ENCODE measurements at regions not wholly inside any gene's neighbourhood (a gene's known extent, or its start where the extent isn't known, plus 50 kb on each side); places are given as distances from the start of the nearest gene placed in this dataset.

DNA sequence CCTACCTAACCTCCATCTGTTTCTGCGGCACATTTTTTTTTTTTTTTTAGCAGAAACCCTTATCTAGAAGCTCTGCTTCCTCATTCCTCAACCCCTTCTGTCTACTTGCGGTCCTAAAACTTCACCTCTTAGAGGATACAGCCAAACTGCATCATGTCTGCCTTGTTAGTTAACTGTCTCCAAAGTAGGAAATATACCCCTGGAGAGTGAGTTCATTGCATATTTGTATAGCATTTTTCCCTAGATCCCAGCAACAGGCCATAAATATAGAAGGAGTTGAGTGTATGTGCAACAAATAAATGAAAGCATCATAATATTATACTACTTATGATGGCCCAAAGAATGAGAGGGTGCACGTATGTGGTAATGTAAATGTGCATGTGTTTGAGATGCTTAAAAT lies 1288.6 kb upstream of the GJE1 start:
- WGBS, result 98% methylated on average over 2 of the region's 3 CpGs
- H2AK5ac ChIP-seq (ENCODE audit: low read length, severe bottlenecking), result no peak overlapping the region
- no peaks in the 10 kb centered on the region for H3K79me1 ChIP-seq (replicated peaks; ENCODE audit: low read length, poor library complexity, severe bottlenecking)
- no peak overlapping the region for H3K4me2 ChIP-seq (ENCODE audit: low read length, poor library complexity, severe bottlenecking)
- no peak overlapping the region for H3K27ac ChIP-seq (ENCODE audit: low read length, poor library complexity, severe bottlenecking)
- no peak overlapping the region for H2BK12ac ChIP-seq (ENCODE audit: low read length in 2 of 2)
- H2BK5ac ChIP-seq (ENCODE audit: low read depth, low read length, poor library complexity, severe bottlenecking), result no peak overlapping the region
- no peaks in the 10 kb centered on the region for H3K27me3 ChIP-seq (ENCODE audit: control insufficient read depth in 1 of 2, insufficient read depth in 1 of 2, low read length in 2 of 2)
- H3K18ac ChIP-seq (ENCODE audit: low read depth in 1 of 2, low read length in 2 of 2), result no peak overlapping the region
- H3K9me3 ChIP-seq (ENCODE audit: control insufficient read depth, low read length), result no peaks in the 10 kb centered on the region
- peaks cover 2% of the 10 kb centered on the region for H3K4me1 ChIP-seq (ENCODE audit: control insufficient read depth, insufficient read depth, low read depth, low read length)
- no peak overlapping the region for H4K91ac ChIP-seq (ENCODE audit: low read length)
- H2AFZ ChIP-seq (ENCODE audit: low read depth, low read length), result no peak overlapping the region
- H3K9ac ChIP-seq (ENCODE audit: low read length), result no peak overlapping the region
- no peak overlapping the region for H2BK15ac ChIP-seq (ENCODE audit: low read depth, poor library complexity, severe bottlenecking)
- H3K23ac ChIP-seq (ENCODE audit: low read length in 2 of 2), result no peak overlapping the region
- H3K4me3 ChIP-seq (ENCODE audit: insufficient read depth in 1 of 2, low read depth in 1 of 2, low read length in 2 of 2), result no peak overlapping the region
- H3K36me3 ChIP-seq (ENCODE audit: control insufficient read depth in 1 of 2, insufficient read depth in 2 of 2, low read depth in 1 of 2, low read length in 2 of 2), result no peaks in the 10 kb centered on the region
- DNase-seq, result no peak
- no peak overlapping the region for H3K4ac ChIP-seq (ENCODE audit: low read depth in 1 of 2, low read length in 2 of 2)
- no peak overlapping the region for H3K14ac ChIP-seq (ENCODE audit: low read length in 2 of 2)
- H4K8ac ChIP-seq (ENCODE audit: low read length), result no peak overlapping the region
- H2BK120ac ChIP-seq (ENCODE audit: low read depth, low read length), result no peak overlapping the region

DNA sequence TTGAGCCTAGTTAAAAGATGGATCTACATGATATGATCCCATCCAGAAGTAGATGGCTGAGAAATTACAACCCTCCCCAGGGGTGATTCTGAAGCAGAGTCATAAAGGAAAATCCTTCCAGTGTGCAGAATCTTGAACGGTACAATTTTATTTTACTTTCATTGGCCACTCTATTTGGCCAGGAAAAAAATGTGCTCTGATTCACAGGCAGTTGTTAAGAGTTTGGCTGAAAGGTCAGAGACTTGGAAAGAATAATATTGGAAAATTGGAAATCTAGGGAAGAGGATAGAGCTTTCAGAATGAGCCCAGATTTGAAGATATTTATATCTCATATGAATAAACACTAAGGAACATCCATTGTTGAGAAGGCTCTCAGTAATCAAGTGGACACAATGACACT lies 1299.3 kb upstream of the GJE1 start:
- Histone ChIP-seq H2BK5ac (ENCODE audit: low read depth, low read length, poor library complexity, severe bottlenecking) (no peak overlapping the region), H2AK5ac (ENCODE audit: low read length, severe bottlenecking) (no peak overlapping the region), H2BK120ac (ENCODE audit: low read depth, low read length) (no peak overlapping the region), H3K4me3 (ENCODE audit: insufficient read depth in 1 of 2, low read depth in 1 of 2, low read length in 2 of 2) (no peak overlapping the region), H3K9ac (ENCODE audit: low read length) (no peak overlapping the region), H3K9me3 (ENCODE audit: control insufficient read depth, low read length) (no peaks in the 10 kb centered on the region), H3K4me2 (ENCODE audit: low read length, poor library complexity, severe bottlenecking) (no peak overlapping the region), H4K8ac (ENCODE audit: low read length) (no peak overlapping the region), H3K18ac (ENCODE audit: low read depth in 1 of 2, low read length in 2 of 2) (no peak overlapping the region), H2AFZ (ENCODE audit: low read depth, low read length) (no peak overlapping the region), H4K91ac (ENCODE audit: low read length) (no peak overlapping the region), H3K27me3 (ENCODE audit: control insufficient read depth in 1 of 2, insufficient read depth in 1 of 2, low read length in 2 of 2) (no peaks in the 10 kb centered on the region), H3K4ac (ENCODE audit: low read depth in 1 of 2, low read length in 2 of 2) (no peak overlapping the region), H3K14ac (ENCODE audit: low read length in 2 of 2) (no peak overlapping the region), H2BK12ac (ENCODE audit: low read length in 2 of 2) (no peak overlapping the region), H3K79me1 (replicated peaks; ENCODE audit: low read length, poor library complexity, severe bottlenecking) (no peaks in the 10 kb centered on the region), H3K36me3 (ENCODE audit: control insufficient read depth in 1 of 2, insufficient read depth in 2 of 2, low read depth in 1 of 2, low read length in 2 of 2) (no peaks in the 10 kb centered on the region), H2BK15ac (ENCODE audit: low read depth, poor library complexity, severe bottlenecking) (no peak overlapping the region), H3K27ac (ENCODE audit: low read length, poor library complexity, severe bottlenecking) (no peak overlapping the region), H3K4me1 (ENCODE audit: control insufficient read depth, insufficient read depth, low read depth, low read length) (no peaks in the 10 kb centered on the region), H3K23ac (ENCODE audit: low read length in 2 of 2) (no peak overlapping the region)
- WGBS, result 90% methylated on average over 1 of the region's 1 CpG
- DNase-seq, result no peak

DNA sequence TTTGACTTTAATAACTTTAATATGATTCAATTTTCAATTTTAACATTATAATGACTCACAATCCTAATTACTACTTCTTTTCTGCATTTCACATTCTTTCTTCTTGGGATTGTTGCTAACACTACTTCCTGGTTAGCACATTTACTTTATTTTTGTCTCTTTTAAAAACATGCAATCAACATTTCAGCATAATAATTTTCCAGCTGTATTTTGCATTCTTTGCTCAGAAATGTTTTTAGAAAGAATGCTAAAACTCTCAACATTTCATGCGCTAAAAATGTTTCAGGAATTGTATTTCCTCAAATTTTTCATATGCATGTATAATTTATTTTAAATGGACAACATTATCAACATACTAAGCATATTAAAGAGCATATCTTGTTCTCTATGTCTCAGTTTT lies 1302.1 kb upstream of the GJE1 start:
- H3K4me1 ChIP-seq (ENCODE audit: control insufficient read depth, insufficient read depth, low read depth, low read length), result no peaks in the 10 kb centered on the region
- no peak overlapping the region for H3K23ac ChIP-seq (ENCODE audit: low read length in 2 of 2)
- H3K9me3 ChIP-seq (ENCODE audit: control insufficient read depth, low read length), result no peaks in the 10 kb centered on the region
- WGBS, result no CpG with 5 or more reads among the region's 1 CpG
- H3K27ac ChIP-seq (ENCODE audit: low read length, poor library complexity, severe bottlenecking), result no peak overlapping the region
- no peak overlapping the region for H2BK5ac ChIP-seq (ENCODE audit: low read depth, low read length, poor library complexity, severe bottlenecking)
- H3K18ac ChIP-seq (ENCODE audit: low read depth in 1 of 2, low read length in 2 of 2), result no peak overlapping the region
- H3K14ac ChIP-seq (ENCODE audit: low read length in 2 of 2), result no peak overlapping the region
- no peak overlapping the region for H3K4me3 ChIP-seq (ENCODE audit: insufficient read depth in 1 of 2, low read depth in 1 of 2, low read length in 2 of 2)
- no peak overlapping the region for H3K4me2 ChIP-seq (ENCODE audit: low read length, poor library complexity, severe bottlenecking)
- no peak overlapping the region for H2AFZ ChIP-seq (ENCODE audit: low read depth, low read length)
- DNase-seq, result no peak
- no peak overlapping the region for H4K8ac ChIP-seq (ENCODE audit: low read length)
- no peak overlapping the region for H3K9ac ChIP-seq (ENCODE audit: low read length)
- no peak overlapping the region for H2BK120ac ChIP-seq (ENCODE audit: low read depth, low read length)
- no peak overlapping the region for H2BK12ac ChIP-seq (ENCODE audit: low read length in 2 of 2)
- H3K27me3 ChIP-seq (ENCODE audit: control insufficient read depth in 1 of 2, insufficient read depth in 1 of 2, low read length in 2 of 2), result no peaks in the 10 kb centered on the region
- H4K91ac ChIP-seq (ENCODE audit: low read length), result no peak overlapping the region
- no peaks in the 10 kb centered on the region for H3K79me1 ChIP-seq (replicated peaks; ENCODE audit: low read length, poor library complexity, severe bottlenecking)
- no peaks in the 10 kb centered on the region for H3K36me3 ChIP-seq (ENCODE audit: control insufficient read depth in 1 of 2, insufficient read depth in 2 of 2, low read depth in 1 of 2, low read length in 2 of 2)
- no peak overlapping the region for H2AK5ac ChIP-seq (ENCODE audit: low read length, severe bottlenecking)
- H2BK15ac ChIP-seq (ENCODE audit: low read depth, poor library complexity, severe bottlenecking), result no peak overlapping the region
- no peak overlapping the region for H3K4ac ChIP-seq (ENCODE audit: low read depth in 1 of 2, low read length in 2 of 2)

DNA sequence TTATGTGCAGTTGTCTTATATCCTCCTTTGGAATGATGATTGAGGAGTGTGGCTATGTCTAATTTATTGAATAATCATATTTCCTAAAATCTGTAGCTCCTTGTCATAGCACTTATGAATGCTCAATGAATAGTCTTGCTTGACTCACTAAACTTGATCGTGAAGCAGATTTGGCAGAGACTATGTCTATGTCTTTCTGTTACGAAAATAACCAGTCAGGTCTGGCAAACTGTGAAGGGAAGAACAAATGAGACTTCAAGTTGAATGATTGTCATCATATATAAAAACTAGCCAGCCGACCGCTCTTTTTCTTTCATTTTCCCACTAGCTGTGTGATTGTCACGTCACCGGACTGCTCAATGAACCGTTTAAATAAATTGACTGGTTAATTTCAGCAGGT lies 1303.9 kb upstream of the GJE1 start:
- no peak for DNase-seq
- Histone ChIP-seq H3K4me3 (ENCODE audit: insufficient read depth in 1 of 2, low read depth in 1 of 2, low read length in 2 of 2) (no peak overlapping the region), H3K9ac (ENCODE audit: low read length) (no peak overlapping the region), H2BK120ac (ENCODE audit: low read depth, low read length) (no peak overlapping the region), H4K8ac (ENCODE audit: low read length) (no peak overlapping the region), H3K27ac (ENCODE audit: low read length, poor library complexity, severe bottlenecking) (no peak overlapping the region), H4K91ac (ENCODE audit: low read length) (no peak overlapping the region), H3K14ac (ENCODE audit: low read length in 2 of 2) (no peak overlapping the region), H3K4me2 (ENCODE audit: low read length, poor library complexity, severe bottlenecking) (no peak overlapping the region), H2BK15ac (ENCODE audit: low read depth, poor library complexity, severe bottlenecking) (no peak overlapping the region), H3K23ac (ENCODE audit: low read length in 2 of 2) (no peak overlapping the region), H2AFZ (ENCODE audit: low read depth, low read length) (no peak overlapping the region), H3K36me3 (ENCODE audit: control insufficient read depth in 1 of 2, insufficient read depth in 2 of 2, low read depth in 1 of 2, low read length in 2 of 2) (no peaks in the 10 kb centered on the region), H3K18ac (ENCODE audit: low read depth in 1 of 2, low read length in 2 of 2) (no peak overlapping the region), H3K79me1 (replicated peaks; ENCODE audit: low read length, poor library complexity, severe bottlenecking) (no peaks in the 10 kb centered on the region), H3K27me3 (ENCODE audit: control insufficient read depth in 1 of 2, insufficient read depth in 1 of 2, low read length in 2 of 2) (no peaks in the 10 kb centered on the region), H3K4ac (ENCODE audit: low read depth in 1 of 2, low read length in 2 of 2) (no peak overlapping the region), H3K9me3 (ENCODE audit: control insufficient read depth, low read length) (no peaks in the 10 kb centered on the region), H2BK5ac (ENCODE audit: low read depth, low read length, poor library complexity, severe bottlenecking) (no peak overlapping the region), H2BK12ac (ENCODE audit: low read length in 2 of 2) (no peak overlapping the region), H2AK5ac (ENCODE audit: low read length, severe bottlenecking) (no peak overlapping the region), H3K4me1 (ENCODE audit: control insufficient read depth, insufficient read depth, low read depth, low read length) (no peaks in the 10 kb centered on the region)
- 97% methylated on average over 4 of the region's 7 CpGs for WGBS
